SK-N-SH treated with all-trans-retinoic acid at 6 μM for 48 hours (cell line): ENCODE measurements at regions not wholly inside any gene's neighbourhood (a gene's known extent, or its start where the extent isn't known, plus 50 kb on each side); places are given as distances from the start of the nearest gene placed in this dataset.

Experiments used
- ATAC-seq: fragments of 200-7000 bp; cut with Tn5 transposase; 3 replicates; pipeline ENCODE4 v1.9.1; 2020; ENCODE audit warnings: mild to moderate bottlenecking, moderate library complexity
- BACH2 ChIP-seq: fragments of 250-450 bp; sonication (Bioruptor Pico); IDR thresholded peaks from 2 replicates; pipeline ENCODE4 v1.9.0; 2021; ENCODE audit warnings: mild to moderate bottlenecking, borderline replicate concordance
- CSDC2 ChIP-seq: fragments of 250-450 bp; sonication (Bioruptor Pico); IDR thresholded peaks from 2 replicates; pipeline ENCODE4 v1.5.0; 2020; ENCODE audit warnings: mild to moderate bottlenecking, moderate library complexity
- ESRRG ChIP-seq: fragments of 250-450 bp; sonication (Bioruptor Pico); IDR thresholded peaks from 2 replicates; pipeline ENCODE4 v1.6.1; 2021; ENCODE audit warnings: mild to moderate bottlenecking
- GLIS3 ChIP-seq: fragments of 250-450 bp; sonication (Bioruptor Pico); IDR thresholded peaks from 2 replicates; pipeline ENCODE4 v1.5.0; 2020; ENCODE audit warnings: mild to moderate bottlenecking, moderate library complexity
- ISL1 ChIP-seq: fragments of 250-450 bp; sonication (Bioruptor Pico); IDR thresholded peaks from 2 replicates; pipeline ENCODE4 v2.1.2; 2022; ENCODE audit warnings: mild to moderate bottlenecking, moderate library complexity
- PPARA ChIP-seq: fragments of 250-450 bp; sonication (Bioruptor Pico); IDR thresholded peaks from 2 replicates; pipeline ENCODE4 v1.5.0; 2020; ENCODE audit warnings: mild to moderate bottlenecking, borderline replicate concordance
- RARB ChIP-seq: fragments of 250-450 bp; sonication (Bioruptor Pico); IDR thresholded peaks from 2 replicates; pipeline ENCODE4 v1.8.0; 2021; ENCODE audit warnings: mild to moderate bottlenecking, moderate library complexity
- SNAI2 ChIP-seq: fragments of 250-450 bp; sonication (Bioruptor Pico); IDR thresholded peaks from 2 replicates; pipeline ENCODE4 v1.5.0; 2020; ENCODE audit warnings: mild to moderate bottlenecking, moderate library complexity
- TCF4 ChIP-seq: fragments of 250-450 bp; sonication (Bioruptor Pico); IDR thresholded peaks from 2 replicates; pipeline ENCODE4 v1.8.0; 2021; ENCODE audit warnings: mild to moderate bottlenecking, moderate library complexity, borderline replicate concordance
- TOX ChIP-seq: fragments of 250-450 bp; sonication (Bioruptor Pico); IDR thresholded peaks from 2 replicates; pipeline ENCODE4 v1.8.0; 2021; ENCODE audit warnings: mild to moderate bottlenecking, moderate library complexity, borderline replicate concordance
- ZC3H10 ChIP-seq: fragments of 250-450 bp; sonication (Bioruptor Pico); IDR thresholded peaks from 2 replicates; pipeline ENCODE4 v1.5.1; 2021; ENCODE audit warnings: mild to moderate bottlenecking, moderate library complexity
- ZFP3 ChIP-seq: fragments of 250-450 bp; sonication (Bioruptor Pico); IDR thresholded peaks from 2 replicates; pipeline ENCODE4 v1.5.0; 2020; ENCODE audit warnings: mild to moderate bottlenecking, moderate library complexity
- ZFP30 ChIP-seq: fragments of 450-650 bp; formaldehyde crosslinking; IDR thresholded peaks from 2 replicates; pipeline ENCODE4 v1.5.0; 2022; ENCODE audit warnings: mild to moderate bottlenecking, moderate library complexity
- ZNF565 ChIP-seq: fragments of 450-650 bp; formaldehyde crosslinking; conservative IDR thresholded peaks from 2 replicates; pipeline ENCODE4 v1.5.0; 2020; ENCODE audit warnings: low read depth, mild to moderate bottlenecking, moderate library complexity
- ZNF8 ChIP-seq: fragments of 450-650 bp; formaldehyde crosslinking; IDR thresholded peaks from 2 replicates; pipeline ENCODE4 v1.5.0; 2020; ENCODE audit warnings: mild to moderate bottlenecking, moderate library complexity
- TF ChIP-seq, protein P1 (sequence below): fragments of 250-450 bp; sonication (Bioruptor Pico); IDR thresholded peaks from 2 replicates; pipeline ENCODE4 v1.5.0; 2020; ENCODE audit warnings: mild to moderate bottlenecking, moderate library complexity
- TF ChIP-seq, protein P2 (sequence below): fragments of 250-450 bp; sonication (Bioruptor Pico); IDR thresholded peaks from 2 replicates; pipeline ENCODE4 v1.8.0; 2020; ENCODE audit warnings: mild to moderate bottlenecking, moderate library complexity, borderline replicate concordance
- TF ChIP-seq, protein P3 (sequence below): fragments of 250-450 bp; sonication (Bioruptor Pico); IDR thresholded peaks from 2 replicates; pipeline ENCODE4 v1.8.0; 2021; ENCODE audit warnings: low read depth, mild to moderate bottlenecking, moderate library complexity, borderline replicate concordance
- TF ChIP-seq, protein P4 (sequence below): fragments of 250-450 bp; sonication (Bioruptor Pico); IDR thresholded peaks from 2 replicates; pipeline ENCODE4 v1.5.1; 2020; ENCODE audit warnings: low read depth, mild to moderate bottlenecking, moderate library complexity
- TF ChIP-seq, protein P5 (sequence below): fragments of 250-450 bp; sonication (Bioruptor Pico); IDR thresholded peaks from 2 replicates; pipeline ENCODE4 v1.5.1; 2021; ENCODE audit warnings: mild to moderate bottlenecking, moderate library complexity

DNA sequence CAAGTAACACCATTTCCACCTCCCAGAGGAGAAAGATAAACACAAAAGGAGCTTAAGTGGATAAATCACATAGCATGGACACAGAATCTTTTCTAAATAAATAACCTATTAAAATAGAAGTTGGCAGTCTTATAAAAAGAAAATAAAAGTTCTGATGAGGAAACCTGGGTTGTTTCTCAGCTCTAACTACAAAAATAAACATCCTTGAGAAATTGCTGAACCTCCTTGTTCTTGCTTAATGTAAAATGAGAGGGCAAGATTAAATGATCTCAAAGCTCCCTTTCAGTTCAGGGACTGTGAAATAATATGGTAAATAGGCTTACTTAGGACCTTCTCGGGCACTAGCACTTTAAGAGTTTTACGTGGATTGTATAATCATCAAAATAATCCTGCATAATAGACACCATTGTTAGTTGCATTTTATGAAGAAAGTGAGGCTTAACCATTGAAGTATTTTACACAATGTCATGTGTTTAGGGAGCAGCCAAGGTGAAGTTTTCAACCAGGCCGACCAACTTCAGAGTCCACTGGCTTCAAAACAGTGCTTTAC lies 214.0 kb upstream of the NOVA1 start (continued):
- TF ChIP-seq, protein P1, sequence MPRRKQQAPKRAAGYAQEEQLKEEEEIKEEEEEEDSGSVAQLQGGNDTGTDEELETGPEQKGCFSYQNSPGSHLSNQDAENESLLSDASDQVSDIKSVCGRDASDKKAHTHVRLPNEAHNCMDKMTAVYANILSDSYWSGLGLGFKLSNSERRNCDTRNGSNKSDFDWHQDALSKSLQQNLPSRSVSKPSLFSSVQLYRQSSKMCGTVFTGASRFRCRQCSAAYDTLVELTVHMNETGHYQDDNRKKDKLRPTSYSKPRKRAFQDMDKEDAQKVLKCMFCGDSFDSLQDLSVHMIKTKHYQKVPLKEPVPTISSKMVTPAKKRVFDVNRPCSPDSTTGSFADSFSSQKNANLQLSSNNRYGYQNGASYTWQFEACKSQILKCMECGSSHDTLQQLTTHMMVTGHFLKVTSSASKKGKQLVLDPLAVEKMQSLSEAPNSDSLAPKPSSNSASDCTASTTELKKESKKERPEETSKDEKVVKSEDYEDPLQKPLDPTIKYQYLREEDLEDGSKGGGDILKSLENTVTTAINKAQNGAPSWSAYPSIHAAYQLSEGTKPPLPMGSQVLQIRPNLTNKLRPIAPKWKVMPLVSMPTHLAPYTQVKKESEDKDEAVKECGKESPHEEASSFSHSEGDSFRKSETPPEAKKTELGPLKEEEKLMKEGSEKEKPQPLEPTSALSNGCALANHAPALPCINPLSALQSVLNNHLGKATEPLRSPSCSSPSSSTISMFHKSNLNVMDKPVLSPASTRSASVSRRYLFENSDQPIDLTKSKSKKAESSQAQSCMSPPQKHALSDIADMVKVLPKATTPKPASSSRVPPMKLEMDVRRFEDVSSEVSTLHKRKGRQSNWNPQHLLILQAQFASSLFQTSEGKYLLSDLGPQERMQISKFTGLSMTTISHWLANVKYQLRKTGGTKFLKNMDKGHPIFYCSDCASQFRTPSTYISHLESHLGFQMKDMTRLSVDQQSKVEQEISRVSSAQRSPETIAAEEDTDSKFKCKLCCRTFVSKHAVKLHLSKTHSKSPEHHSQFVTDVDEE (CRISPR knock-in tag): no peak
- TF ChIP-seq ISL1 (no peak), GLIS3 (CRISPR knock-in tag) (no peak), RARB (no peak)
- TF ChIP-seq, protein P2, sequence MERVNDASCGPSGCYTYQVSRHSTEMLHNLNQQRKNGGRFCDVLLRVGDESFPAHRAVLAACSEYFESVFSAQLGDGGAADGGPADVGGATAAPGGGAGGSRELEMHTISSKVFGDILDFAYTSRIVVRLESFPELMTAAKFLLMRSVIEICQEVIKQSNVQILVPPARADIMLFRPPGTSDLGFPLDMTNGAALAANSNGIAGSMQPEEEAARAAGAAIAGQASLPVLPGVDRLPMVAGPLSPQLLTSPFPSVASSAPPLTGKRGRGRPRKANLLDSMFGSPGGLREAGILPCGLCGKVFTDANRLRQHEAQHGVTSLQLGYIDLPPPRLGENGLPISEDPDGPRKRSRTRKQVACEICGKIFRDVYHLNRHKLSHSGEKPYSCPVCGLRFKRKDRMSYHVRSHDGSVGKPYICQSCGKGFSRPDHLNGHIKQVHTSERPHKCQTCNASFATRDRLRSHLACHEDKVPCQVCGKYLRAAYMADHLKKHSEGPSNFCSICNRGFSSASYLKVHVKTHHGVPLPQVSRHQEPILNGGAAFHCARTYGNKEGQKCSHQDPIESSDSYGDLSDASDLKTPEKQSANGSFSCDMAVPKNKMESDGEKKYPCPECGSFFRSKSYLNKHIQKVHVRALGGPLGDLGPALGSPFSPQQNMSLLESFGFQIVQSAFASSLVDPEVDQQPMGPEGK (CRISPR knock-in tag): no peak

DNA sequence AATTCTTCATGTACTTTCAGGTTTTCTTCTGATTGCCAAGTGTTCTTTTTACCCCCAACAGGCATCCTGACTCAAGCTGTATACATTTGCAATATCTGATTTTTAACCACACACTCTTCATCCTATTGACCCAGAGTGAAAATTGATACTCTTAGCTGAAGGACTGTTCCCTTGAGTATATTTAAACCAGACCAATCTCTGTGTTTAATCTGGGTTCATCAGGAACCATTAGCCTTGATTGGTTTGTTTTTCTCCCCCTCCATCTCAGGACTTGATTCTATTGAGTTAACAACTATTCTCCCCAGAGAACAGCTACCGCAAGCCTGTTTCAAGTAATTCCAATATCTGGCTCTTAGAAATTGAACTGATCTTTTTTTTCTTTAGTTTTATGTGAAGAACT lies 222.3 kb upstream of the NOVA1 start:
- TF ChIP-seq ZNF565 (no peak), ZFP30 (CRISPR knock-in tag) (no peak), GLIS3 (CRISPR knock-in tag) (no peak), RARB (no peak), ZNF8 (CRISPR knock-in tag) (no peak), ISL1 (no peak), PPARA (CRISPR knock-in tag) (no peak), TOX (CRISPR knock-in tag) (no peak), ZFP3 (CRISPR knock-in tag) (no peak), SNAI2 (CRISPR knock-in tag) (no peak), BACH2 (CRISPR knock-in tag) (no peak), TCF4 (CRISPR knock-in tag) (no peak), ESRRG (CRISPR knock-in tag) (no peak), ZC3H10 (CRISPR knock-in tag) (no peak), CSDC2 (CRISPR knock-in tag) (no peak)
- TF ChIP-seq, protein P3, sequence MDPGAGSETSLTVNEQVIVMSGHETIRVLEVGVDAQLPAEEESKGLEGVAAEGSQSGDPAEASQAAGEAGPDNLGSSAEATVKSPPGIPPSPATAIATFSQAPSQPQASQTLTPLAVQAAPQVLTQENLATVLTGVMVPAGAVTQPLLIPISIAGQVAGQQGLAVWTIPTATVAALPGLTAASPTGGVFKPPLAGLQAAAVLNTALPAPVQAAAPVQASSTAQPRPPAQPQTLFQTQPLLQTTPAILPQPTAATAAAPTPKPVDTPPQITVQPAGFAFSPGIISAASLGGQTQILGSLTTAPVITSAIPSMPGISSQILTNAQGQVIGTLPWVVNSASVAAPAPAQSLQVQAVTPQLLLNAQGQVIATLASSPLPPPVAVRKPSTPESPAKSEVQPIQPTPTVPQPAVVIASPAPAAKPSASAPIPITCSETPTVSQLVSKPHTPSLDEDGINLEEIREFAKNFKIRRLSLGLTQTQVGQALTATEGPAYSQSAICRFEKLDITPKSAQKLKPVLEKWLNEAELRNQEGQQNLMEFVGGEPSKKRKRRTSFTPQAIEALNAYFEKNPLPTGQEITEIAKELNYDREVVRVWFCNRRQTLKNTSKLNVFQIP: no peak
- TF ChIP-seq, protein P1 (CRISPR knock-in tag): no peak
- TF ChIP-seq, protein P4, sequence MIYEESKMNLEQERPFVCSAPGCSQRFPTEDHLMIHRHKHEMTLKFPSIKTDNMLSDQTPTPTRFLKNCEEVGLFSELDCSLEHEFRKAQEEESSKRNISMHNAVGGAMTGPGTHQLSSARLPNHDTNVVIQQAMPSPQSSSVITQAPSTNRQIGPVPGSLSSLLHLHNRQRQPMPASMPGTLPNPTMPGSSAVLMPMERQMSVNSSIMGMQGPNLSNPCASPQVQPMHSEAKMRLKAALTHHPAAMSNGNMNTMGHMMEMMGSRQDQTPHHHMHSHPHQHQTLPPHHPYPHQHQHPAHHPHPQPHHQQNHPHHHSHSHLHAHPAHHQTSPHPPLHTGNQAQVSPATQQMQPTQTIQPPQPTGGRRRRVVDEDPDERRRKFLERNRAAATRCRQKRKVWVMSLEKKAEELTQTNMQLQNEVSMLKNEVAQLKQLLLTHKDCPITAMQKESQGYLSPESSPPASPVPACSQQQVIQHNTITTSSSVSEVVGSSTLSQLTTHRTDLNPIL (CRISPR knock-in tag): no peak
- TF ChIP-seq, protein P2 (CRISPR knock-in tag): no peak
- TF ChIP-seq, protein P5, sequence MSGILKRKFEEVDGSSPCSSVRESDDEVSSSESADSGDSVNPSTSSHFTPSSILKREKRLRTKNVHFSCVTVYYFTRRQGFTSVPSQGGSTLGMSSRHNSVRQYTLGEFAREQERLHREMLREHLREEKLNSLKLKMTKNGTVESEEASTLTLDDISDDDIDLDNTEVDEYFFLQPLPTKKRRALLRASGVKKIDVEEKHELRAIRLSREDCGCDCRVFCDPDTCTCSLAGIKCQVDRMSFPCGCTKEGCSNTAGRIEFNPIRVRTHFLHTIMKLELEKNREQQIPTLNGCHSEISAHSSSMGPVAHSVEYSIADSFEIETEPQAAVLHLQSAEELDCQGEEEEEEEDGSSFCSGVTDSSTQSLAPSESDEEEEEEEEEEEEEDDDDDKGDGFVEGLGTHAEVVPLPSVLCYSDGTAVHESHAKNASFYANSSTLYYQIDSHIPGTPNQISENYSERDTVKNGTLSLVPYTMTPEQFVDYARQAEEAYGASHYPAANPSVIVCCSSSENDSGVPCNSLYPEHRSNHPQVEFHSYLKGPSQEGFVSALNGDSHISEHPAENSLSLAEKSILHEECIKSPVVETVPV (CRISPR knock-in tag): no peak
- no peak for ATAC-seq
